K562 (cell line): ENCODE measurements at regions not wholly inside any gene's neighbourhood (a gene's known extent, or its start where the extent isn't known, plus 50 kb on each side); places are given as distances from the start of the nearest gene placed in this dataset.

Experiments used
- ATAC-seq: fragments of 200-7000 bp; cut with Tn5 transposase; 3 replicates; pipeline ENCODE4 v1.9.1; 2020; ENCODE audit warnings: moderate library complexity
- BruUV-seq: library from RNA; stranded (reverse); fragments of 400-500 nt; replicated peaks from 2 replicates; lab custom pipeline; 2021; lab: Mats Ljungman, UMichigan
- CTCF ChIA-PET: fragments of 300-600 bp; formaldehyde crosslinking; extraction: SDS; loops from one replicate; lab custom pipeline; 2021; ENCODE audit warnings: low intra/inter-chr PET ratio; lab: Yijun Ruan, JAX
- POLR2A ChIA-PET: fragments of 300-600, 350-650 bp; sonication (Branson Sonifier 250); formaldehyde crosslinking; extraction: SDS; loops from one replicate; lab custom pipeline; 2021; ENCODE audit warnings: antibody characterized with exemption, inconsistent platforms; lab: Yijun Ruan, JAX
- DNase-seq, 4 experiments: peaks; one replicate each; pipeline versions ENCODE4 v3.0.0 to v3.0.0-alpha.2; 2011 to 2018; ENCODE audit warnings: low spot score in 3 of 4, mixed read lengths in 3 of 4; ENCODE audit errors: extremely low read depth in 1 of 4
- FAIRE-seq: peaks from 2 replicates; lab custom pipeline; 2011; peaks lifted over from hg19 to GRCh38; lab: Jason Lieb, UNC
- H2AFZ ChIP-seq: 2 replicates; pipeline ENCODE4 v1.6.0; 2011; ENCODE audit warnings: low read depth, low read length, control low read depth, inconsistent platforms
- H3K27ac ChIP-seq: fragments of 200-600 bp; 3 replicates; pipeline ENCODE4 v1.8.0; 2011; ENCODE audit warnings: low read depth, mild to moderate bottlenecking, control low read depth, inconsistent platforms, low read length, moderate library complexity, mixed read lengths; ENCODE audit errors: extremely low read depth
- H3K27me3 ChIP-seq, 2 experiments: fragments of 300-600 bp in 1 of 2; 2 replicates in 1 of 2; 3 replicates in 1 of 2; pipeline versions ENCODE4 v1.6.0 to v1.8.0; 2011; ENCODE audit warnings: inconsistent platforms in 2 of 2, low read length in 2 of 2, mild to moderate bottlenecking in 1 of 2, mixed read lengths in 1 of 2, moderate library complexity in 1 of 2; ENCODE audit not compliant: control insufficient read depth in 2 of 2, insufficient read depth in 2 of 2
- H3K36me3 ChIP-seq: fragments of 300-600 bp; 3 replicates; pipeline ENCODE4 v1.8.0; 2011; ENCODE audit warnings: mild to moderate bottlenecking, low read length, inconsistent platforms; ENCODE audit not compliant: control insufficient read depth, insufficient read depth
- H3K4me1 ChIP-seq, 2 experiments: fragments of 200-600 bp in 1 of 2; replicated peaks in 1 of 2; 2 replicates in 1 of 2; 3 replicates in 1 of 2; pipeline versions ENCODE4 v1.5.1 to v1.8.0; 2011; ENCODE audit warnings: inconsistent platforms in 2 of 2, low read length in 2 of 2, mild to moderate bottlenecking in 1 of 2, mixed read lengths in 1 of 2, moderate library complexity in 1 of 2; ENCODE audit not compliant: control insufficient read depth in 2 of 2, insufficient read depth in 2 of 2
- H3K4me2 ChIP-seq: 2 replicates; pipeline ENCODE4 v1.6.1; 2011; ENCODE audit warnings: low read length, control low read depth, inconsistent platforms, mixed read lengths; ENCODE audit not compliant: insufficient read depth
- H3K4me3 ChIP-seq: fragments of 200-600 bp; sonication (generic), shearing (Covaris generic); 2 replicates; pipeline ENCODE4 v1.5.1; 2016; ENCODE audit warnings: control low read depth, inconsistent platforms
- H3K79me2 ChIP-seq: fragments of 200-600 bp; 3 replicates; pipeline ENCODE4 v1.8.0; 2011; ENCODE audit warnings: low read length, inconsistent platforms; ENCODE audit not compliant: control insufficient read depth, insufficient read depth
- H3K9ac ChIP-seq, 2 experiments: 2 replicates each; pipeline versions ENCODE4 v1.6.0 to v1.6.1; 2011; ENCODE audit warnings: low read depth in 2 of 2, low read length in 2 of 2, control low read depth in 1 of 2, inconsistent platforms in 1 of 2, mild to moderate bottlenecking in 1 of 2, mixed read lengths in 1 of 2; ENCODE audit not compliant: insufficient read depth in 1 of 2
- H3K9me1 ChIP-seq: one replicate; pipeline ENCODE4 v1.6.0; 2011; ENCODE audit warnings: inconsistent platforms, mild to moderate bottlenecking, low read length, moderate library complexity; ENCODE audit not compliant: control insufficient read depth, insufficient read depth
- H3K9me3 ChIP-seq: replicated peaks from 2 replicates; pipeline ENCODE4 v1.5.1; 2011; ENCODE audit warnings: low read depth, low read length, inconsistent platforms; ENCODE audit not compliant: control insufficient read depth, insufficient read depth
- H4K20me1 ChIP-seq: replicated peaks from 2 replicates; pipeline ENCODE4 v1.6.1; 2011; ENCODE audit warnings: low read length, inconsistent platforms, mixed read lengths; ENCODE audit not compliant: control insufficient read depth, insufficient read depth
- CREB5 ChIP-seq: fragments of 250-450 bp; sonication (Bioruptor Pico); IDR thresholded peaks from 2 replicates; pipeline ENCODE4 v1.5.0; 2020; ENCODE audit warnings: mild to moderate bottlenecking
- RBM34 ChIP-seq: fragments of 200-400 bp; formaldehyde crosslinking; IDR thresholded peaks from 2 replicates; pipeline ENCODE4 v1.6.1; 2018; ENCODE audit warnings: low read length, borderline replicate concordance; ENCODE audit not compliant: insufficient read depth
- RFX5 ChIP-seq: IDR thresholded peaks from 2 replicates; pipeline ENCODE4 v1.6.1; 2011; ENCODE audit warnings: low read depth, mild to moderate bottlenecking, improper control_type of control experiment, low read length
- TEAD2 ChIP-seq: fragments of 450-650 bp; IDR thresholded peaks from 2 replicates; pipeline ENCODE4 v1.6.1; 2016; ENCODE audit warnings: missing genetic modification characterization, control low read depth, missing compliant biosample characterization
- ZNF561 ChIP-seq: fragments of 450-650 bp; formaldehyde crosslinking; conservative IDR thresholded peaks from 2 replicates; pipeline ENCODE4 v1.4.0; 2020; ENCODE audit warnings: mild to moderate bottlenecking, moderate library complexity
- ZNF586 ChIP-seq: fragments of 450-650 bp; formaldehyde crosslinking; conservative IDR thresholded peaks from 2 replicates; pipeline ENCODE4 v1.4.0; 2020; ENCODE audit warnings: mild to moderate bottlenecking, moderate library complexity
- WGBS: fragments of 100-300 bp; shearing (Covaris generic); methylation state at CpG from one replicate; pipeline ENCODE4 v1.1.6; 2016; ENCODE audit warnings: low coverage, mixed read lengths; ENCODE audit not compliant: insufficient coverage; ENCODE audit errors: missing lambda C conversion rate; 5-methylcytosine and 5-hydroxymethylcytosine counted together
- in situ Hi-C: fragments of 300-500 bp; cut with MboI; formaldehyde crosslinking; loops from 4 replicates; pipeline ENCODE4 v1.15.0; 2018; ENCODE audit warnings: inconsistent platforms, mixed read lengths
- intact Hi-C: fragments of 100-400 bp; cut with micrococcal nuclease; formaldehyde crosslinking; loops from 2 replicates; pipeline ENCODE4 v1.14.2; 2022
- TF ChIP-seq, protein P1 (sequence below): fragments of 200-800 bp; sonication (Bioruptor generic); IDR thresholded peaks from 2 replicates; pipeline ENCODE4 v1.6.1; 2017; ENCODE audit warnings: missing genetic modification characterization, missing compliant biosample characterization
- TF ChIP-seq, protein P2 (sequence below): fragments of 250-450 bp; sonication (Bioruptor Pico); IDR thresholded peaks from 2 replicates; pipeline ENCODE4 v1.8.0; 2022; ENCODE audit warnings: moderate library complexity, mild to moderate bottlenecking, inconsistent platforms

DNA sequence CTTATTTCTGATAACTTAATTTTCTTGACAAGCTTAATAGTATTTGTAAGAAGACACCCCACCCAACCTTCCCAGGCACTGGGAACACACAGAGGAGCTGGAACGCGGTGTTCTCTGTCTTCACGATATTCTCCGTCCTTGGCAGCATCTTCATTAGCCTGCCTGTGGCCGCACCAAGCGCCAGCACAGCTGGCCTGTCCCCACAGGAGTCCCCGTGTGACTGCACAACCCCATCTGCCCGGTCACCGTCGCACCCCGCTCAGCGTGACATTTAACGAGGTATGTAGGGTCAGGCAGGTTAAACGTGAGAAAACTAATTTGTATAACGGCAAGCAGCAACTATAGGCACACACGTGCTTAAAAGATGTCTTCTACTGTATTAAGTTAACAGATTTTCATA lies 293.3 kb downstream of the BRD1 start:
- H3K4me2 ChIP-seq, result no peak overlapping the region
- WGBS, result 90% methylated on average over 16 of the region's 16 CpGs
- TF ChIP-seq CREB5 (CRISPR knock-in tag) (no peak), ZNF561 (CRISPR knock-in tag) (no peak), TEAD2 (tag) (no peak), ZNF586 (CRISPR knock-in tag) (no peak), RFX5 (no peak), RBM34 (no peak)
- TF ChIP-seq, protein P1, sequence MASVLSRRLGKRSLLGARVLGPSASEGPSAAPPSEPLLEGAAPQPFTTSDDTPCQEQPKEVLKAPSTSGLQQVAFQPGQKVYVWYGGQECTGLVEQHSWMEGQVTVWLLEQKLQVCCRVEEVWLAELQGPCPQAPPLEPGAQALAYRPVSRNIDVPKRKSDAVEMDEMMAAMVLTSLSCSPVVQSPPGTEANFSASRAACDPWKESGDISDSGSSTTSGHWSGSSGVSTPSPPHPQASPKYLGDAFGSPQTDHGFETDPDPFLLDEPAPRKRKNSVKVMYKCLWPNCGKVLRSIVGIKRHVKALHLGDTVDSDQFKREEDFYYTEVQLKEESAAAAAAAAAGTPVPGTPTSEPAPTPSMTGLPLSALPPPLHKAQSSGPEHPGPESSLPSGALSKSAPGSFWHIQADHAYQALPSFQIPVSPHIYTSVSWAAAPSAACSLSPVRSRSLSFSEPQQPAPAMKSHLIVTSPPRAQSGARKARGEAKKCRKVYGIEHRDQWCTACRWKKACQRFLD (CRISPR knock-in tag), result no peak
- TF ChIP-seq, protein P2, sequence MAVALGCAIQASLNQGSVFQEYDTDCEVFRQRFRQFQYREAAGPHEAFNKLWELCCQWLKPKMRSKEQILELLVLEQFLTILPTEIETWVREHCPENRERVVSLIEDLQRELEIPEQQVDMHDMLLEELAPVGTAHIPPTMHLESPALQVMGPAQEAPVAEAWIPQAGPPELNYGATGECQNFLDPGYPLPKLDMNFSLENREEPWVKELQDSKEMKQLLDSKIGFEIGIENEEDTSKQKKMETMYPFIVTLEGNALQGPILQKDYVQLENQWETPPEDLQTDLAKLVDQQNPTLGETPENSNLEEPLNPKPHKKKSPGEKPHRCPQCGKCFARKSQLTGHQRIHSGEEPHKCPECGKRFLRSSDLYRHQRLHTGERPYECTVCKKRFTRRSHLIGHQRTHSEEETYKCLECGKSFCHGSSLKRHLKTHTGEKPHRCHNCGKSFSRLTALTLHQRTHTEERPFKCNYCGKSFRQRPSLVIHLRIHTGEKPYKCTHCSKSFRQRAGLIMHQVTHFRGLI (CRISPR knock-in tag), result no peak
- TF ChIP-seq, all 486 proteins: peak for 0
- Histone ChIP-seq H3K9me3 (no peaks in the 10 kb centered on the region), H3K9ac (no peak overlapping the region), H3K4me1 (no peaks in the 10 kb centered on the region; a peak in 2 of 5 replicates), H4K20me1 (peaks cover 7% of the 10 kb centered on the region; the same call in 1 of the 2 replicates), H3K79me2 (no peaks in the 10 kb centered on the region; the same call in 2 of the 3 replicates), H2AFZ (no peak overlapping the region), H3K4me3 (no peak overlapping the region), H3K9me1 (peaks cover 3% of the 10 kb centered on the region), H3K27me3 (no peaks in the 10 kb centered on the region), H3K36me3 (peaks cover 15% of the 10 kb centered on the region; the same call in 1 of the 3 replicates), H3K27ac (no peak overlapping the region)
- FAIRE-seq (no peak), ATAC-seq (no peak), DNase-seq (no peak)
- no TSS peak for BruUV-seq
- ChIA-PET POLR2A (interaction anchor here (0.6 kb wide), 1 partner anchor 123 kb away, joined by 3 read pairs; no protein-coding TSS in a partner anchor), CTCF (no interaction called here)
- in situ Hi-C loops (no loop called here), intact Hi-C loops (no loop called here)
